GM19372 (cell line): ENCODE measurements at regions not wholly inside any gene's neighbourhood (a gene's known extent, or its start where the extent isn't known, plus 50 kb on each side); places are given as distances from the start of the nearest gene placed in this dataset.
"Not testable (repeated sequence)": the region's sequence is repeated elsewhere in the genome, so short reads cannot be mapped to it uniquely, and the experiment has no call there.

Experiments used
- ATAC-seq: cut with Tn5 transposase; IDR thresholded peaks from one replicate; pipeline ENCODE4 v1.9.1; 2021; ENCODE audit warnings: mild to moderate bottlenecking, low read depth, moderate library complexity; ENCODE audit not compliant: unreplicated experiment

GRCh38 chr17:30713805-30714204 is 110.7 kb downstream of the CRLF3 start:
- not testable (repeated sequence) for ATAC-seq

DNA sequence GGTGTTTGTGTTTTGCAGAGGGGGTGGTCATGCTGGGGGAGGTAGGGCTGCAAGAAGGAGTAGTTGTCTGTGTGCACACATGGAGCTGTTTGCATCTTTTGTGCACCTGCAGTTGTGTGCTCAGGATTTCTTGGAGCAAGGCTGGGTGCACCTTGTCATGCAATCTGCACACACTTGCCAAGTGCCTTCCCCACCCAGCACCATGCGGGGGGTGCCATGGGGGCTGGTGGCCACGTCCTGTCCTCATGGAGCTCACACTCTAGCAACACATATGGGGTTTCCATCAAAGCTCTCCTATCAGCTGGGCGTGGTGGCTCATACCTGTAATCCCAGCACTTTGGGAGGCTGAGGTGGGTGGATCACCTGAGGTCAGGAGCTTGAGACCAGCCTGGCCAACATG is 111.6 kb downstream of the CRLF3 start:
- ATAC-seq: not testable (repeated sequence)

- not testable (repeated sequence) for ATAC-seq
Measured at GRCh38 chr17:30711626-30712507, 112.6 kb downstream of the CRLF3 start.

- not testable (repeated sequence) for ATAC-seq
Measured at GRCh38 chr17:30711176-30711575, 113.3 kb downstream of the CRLF3 start.

DNA sequence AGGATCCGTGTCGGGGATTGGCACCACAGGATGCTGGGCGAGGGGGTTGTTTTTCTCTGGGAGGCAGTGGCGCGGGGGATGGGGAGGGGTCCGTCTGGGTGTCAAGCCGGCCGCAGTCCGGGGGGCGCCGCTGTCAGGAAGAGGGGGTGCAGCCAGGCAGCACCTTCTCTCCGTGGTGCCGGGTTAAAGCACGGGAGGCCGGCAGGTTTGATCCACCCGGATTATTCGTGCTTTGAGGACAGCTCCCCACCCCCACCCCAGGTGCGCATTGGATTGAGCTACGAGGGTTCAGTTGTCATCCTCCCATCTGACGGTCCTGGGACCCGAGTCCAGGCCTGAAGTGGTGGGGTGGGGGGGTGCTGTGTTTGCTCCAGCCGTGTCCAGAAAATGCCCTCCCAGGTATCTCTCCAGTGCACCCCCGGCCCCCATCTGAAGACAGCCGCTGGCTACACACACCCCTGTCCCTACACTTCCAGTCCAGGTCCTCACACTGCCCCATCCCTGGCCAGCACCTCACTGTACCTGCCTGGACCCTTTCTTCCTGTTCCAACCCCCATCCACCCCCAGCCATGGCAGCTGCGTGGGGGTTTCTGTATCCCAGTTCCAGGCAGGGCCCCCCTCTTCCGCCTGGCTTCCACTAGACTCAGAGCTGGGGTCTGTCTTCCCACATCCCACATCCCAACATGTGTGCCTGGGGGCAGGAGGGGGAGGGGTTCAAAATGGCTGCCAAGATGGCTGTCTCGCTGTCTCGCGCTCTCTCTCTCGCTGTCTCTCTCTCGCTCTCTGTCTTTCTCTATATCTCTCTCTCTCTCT is 114.0 kb downstream of the CRLF3 start:
- ATAC-seq: not testable (repeated sequence)

GRCh38 chr17:30709561-30710275 is 114.8 kb downstream of the CRLF3 start:
- not testable (repeated sequence) for ATAC-seq

DNA sequence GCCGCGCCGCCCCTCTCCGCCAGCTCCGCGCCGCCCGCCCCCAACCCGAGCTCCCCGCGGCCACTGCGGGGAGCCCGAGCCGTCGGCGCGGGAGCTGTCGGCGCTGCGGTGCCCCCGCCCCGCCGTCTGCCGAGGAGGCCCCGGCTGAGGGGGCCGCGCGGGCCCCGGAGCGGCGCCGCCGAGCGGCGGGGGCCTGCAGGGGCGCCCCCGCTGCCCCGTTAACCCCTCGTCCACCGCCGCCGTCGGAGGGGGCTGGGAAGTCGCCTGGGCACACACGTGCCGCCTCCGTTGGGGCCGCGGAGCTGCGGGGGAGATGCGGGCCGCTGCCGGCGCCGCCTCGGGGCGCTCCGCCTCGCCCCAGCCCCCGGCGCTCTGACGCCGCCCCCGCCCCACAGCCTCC is 115.4 kb downstream of the CRLF3 start:
- ATAC-seq: not testable (repeated sequence)

DNA sequence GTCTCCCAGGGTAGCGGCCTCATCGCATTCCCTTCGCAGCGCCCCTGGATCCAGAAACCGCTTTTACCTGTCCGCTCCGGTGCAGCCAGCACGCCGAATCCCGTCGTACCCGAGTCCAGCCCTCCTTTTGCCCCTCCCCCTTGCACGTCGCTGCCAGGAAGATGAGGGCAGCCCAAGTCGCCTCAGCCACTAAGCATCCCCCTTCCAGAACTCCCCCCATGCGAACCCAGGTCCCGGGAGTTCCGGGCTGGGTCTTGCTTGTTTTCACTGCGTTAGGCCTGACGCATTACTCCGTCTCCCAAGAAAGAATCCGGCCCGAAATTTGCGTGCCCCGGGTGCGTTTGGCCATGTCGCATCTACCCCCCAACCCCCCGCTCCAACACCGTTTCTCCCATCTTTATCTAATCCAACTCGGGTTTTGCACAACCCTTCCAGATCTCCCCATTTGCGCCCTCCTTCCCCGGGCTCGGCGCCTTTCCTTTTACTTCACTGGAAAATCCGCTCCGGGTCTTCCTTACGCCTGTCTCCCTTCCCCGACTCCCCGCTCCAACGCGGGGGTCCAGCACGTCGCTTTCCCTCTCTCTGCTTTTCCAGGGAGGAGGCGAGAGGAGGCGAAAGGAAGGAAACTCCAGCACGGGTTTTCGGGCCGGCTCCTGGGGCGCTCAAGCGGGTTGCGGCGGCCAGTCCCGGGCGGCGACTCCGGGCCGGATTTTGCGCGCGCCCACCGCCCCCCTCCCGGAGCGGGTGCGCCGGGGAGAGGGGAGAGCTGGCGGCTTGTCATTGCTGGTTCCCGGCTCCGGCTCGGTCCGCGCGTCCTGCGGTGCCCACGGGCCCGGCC is 116.0 kb downstream of the CRLF3 start:
- not testable (repeated sequence) for ATAC-seq

- ATAC-seq: not testable (repeated sequence)
Measured at GRCh38 chr17:30707724-30708240, 116.7 kb downstream of the CRLF3 start.

GRCh38 chr17:30706461-30707335 is 117.8 kb downstream of the CRLF3 start:
- not testable (repeated sequence) for ATAC-seq

GRCh38 chr17:30706004-30706403 is 118.5 kb downstream of the CRLF3 start:
- ATAC-seq: not testable (repeated sequence)

- ATAC-seq: no peak
Measured at GRCh38 chr17:30701498-30701989, 122.9 kb downstream of the CRLF3 start.

DNA sequence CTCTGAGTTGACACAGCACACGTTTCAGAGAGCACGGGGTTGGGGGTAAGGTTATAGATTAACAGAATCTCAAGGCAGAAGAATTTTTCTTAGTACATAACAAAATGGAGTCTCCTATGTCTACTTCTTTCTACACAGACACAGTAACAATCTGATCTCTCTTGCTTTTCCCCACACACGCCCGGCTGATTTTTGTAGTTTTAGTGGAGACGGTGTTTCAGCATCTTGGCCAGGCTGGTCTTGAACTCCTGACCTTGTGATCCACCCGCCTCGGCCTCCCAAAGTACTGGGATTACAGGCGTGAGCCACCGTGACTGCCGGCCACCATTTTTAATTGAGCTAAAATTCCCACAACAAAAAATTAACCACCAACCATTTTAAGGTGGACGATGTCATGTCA is 123.7 kb downstream of the CRLF3 start:
- ATAC-seq: not testable (repeated sequence)

GRCh38 chr17:30697619-30698460 is 126.7 kb downstream of the CRLF3 start:
- ATAC-seq: not testable (repeated sequence)

DNA sequence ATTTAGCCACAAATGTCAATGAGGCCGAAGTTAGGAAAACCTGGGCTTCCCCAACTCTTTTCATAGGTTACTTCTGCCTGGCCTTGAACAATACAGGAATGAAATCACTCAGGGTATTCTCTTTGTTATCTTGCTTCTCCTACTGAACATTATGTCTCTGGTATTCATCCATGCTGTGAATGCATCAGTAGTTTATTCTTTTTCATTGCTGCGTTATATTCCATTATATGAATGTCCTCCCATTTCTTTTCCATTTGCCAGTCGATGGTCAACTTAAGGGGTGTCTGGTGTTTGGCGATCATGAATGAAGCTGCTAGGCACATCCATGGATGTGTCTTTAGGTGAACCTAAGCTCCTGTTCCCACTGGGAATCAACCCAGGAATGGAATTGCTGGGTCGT is 128.3 kb downstream of the CRLF3 start:
- no peak for ATAC-seq

DNA sequence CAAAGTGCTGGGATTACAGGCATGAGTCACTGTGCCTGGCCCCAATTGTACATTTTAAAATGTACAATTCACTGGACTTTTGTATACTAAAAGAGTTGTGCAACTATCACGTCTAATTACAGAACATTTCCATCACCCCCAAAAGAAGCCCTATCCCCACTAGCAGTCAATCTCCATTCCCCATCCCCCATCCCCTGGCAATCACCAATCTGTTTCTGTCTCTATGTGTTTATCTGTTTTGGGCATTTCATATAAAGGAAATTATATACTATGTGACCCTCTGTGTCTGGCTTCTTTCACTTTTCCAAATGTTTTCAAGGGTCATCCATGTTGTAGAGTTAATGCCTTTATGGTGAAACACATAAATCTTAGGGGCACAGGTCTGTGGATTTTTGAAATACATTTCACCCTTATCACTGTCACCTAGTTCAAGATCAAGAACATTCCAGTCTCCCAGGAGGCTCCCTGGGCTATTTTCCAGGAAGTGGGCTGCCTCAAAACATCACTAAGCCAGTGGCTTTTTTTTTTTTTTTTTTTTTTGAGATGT is 129.2 kb downstream of the CRLF3 start:
- not testable (repeated sequence) for ATAC-seq

DNA sequence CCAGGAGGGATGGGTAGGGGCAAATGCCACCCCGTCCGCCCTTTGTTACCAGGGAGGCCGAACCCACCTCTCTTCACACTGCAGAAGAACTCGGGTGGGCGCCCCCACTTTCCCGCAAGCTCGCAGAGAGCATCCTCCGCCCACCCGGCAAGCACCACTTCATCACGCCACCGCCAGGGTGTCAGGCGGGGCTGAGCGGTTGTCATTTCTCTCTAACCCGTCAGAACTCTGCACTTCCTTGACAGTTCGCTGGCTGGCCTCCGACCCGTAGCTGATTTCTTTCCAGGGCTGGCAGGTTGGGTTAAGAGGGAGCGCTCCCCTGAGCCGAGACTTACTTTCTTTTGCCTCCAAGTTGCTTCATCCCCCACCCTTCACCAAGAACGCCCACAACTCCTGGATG is 130.7 kb downstream of the CRLF3 start:
- not testable (repeated sequence) for ATAC-seq
